ENCODE measurements at regions not wholly inside any gene's neighbourhood (a gene's known extent, or its start where the extent isn't known, plus 50 kb on each side); places are given as distances from the start of the nearest gene placed in this dataset.
"Not testable (repeated sequence)": the region's sequence is repeated elsewhere in the genome, so short reads cannot be mapped to it uniquely, and the experiment has no call there.

DNA sequence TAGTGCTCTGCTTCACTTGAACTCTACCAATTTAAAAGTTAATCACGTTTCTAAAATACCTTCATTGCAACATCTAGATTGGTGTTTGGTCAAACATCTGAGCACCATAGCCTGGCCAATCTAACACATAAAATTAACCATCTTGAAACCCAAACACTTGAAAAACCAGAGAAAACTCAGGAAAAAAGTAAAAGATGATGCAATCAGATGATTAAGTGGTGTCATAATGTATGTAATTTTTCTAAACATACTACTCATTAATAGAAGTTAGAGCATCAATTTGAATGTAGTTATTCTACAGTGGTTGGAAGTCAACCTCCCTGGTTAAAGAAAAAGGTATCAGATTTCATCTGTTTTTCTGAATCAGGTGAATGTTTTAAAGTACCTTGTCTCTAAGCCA, 228.6 kb upstream of the ID4 start:
- Histone ChIP-seq H3K9me2 (ENCODE audit: insufficient read depth, low read length) (no peaks in the 10 kb centered on the region), H3F3A (ENCODE audit: insufficient read depth, low read length, poor library complexity, severe bottlenecking) (peaks cover 5% of the 10 kb centered on the region), H3K27ac (ENCODE audit: low read length) (peak overlapping the region; percentile 83), H4K20me1 (ENCODE audit: insufficient read depth) (no peaks in the 10 kb centered on the region), H3K27me3 (ENCODE audit: insufficient read depth, low read depth, low read length) (no peaks in the 10 kb centered on the region), H2AFZ (ENCODE audit: low read depth, low read length) (no peak overlapping the region), H3K4me2 (ENCODE audit: low read length) (no peak overlapping the region), H3K79me2 (replicated peaks; ENCODE audit: insufficient read depth, low read length) (no peaks in the 10 kb centered on the region), H3K9me3 (ENCODE audit: low read length) (no peaks in the 10 kb centered on the region), H3K36me3 (ENCODE audit: insufficient read depth, low read length) (no peaks in the 10 kb centered on the region), H3K9ac (ENCODE audit: low read length) (no peak overlapping the region), H3K4me3 (ENCODE audit: low read length) (no peak overlapping the region)
- TF ChIP-seq RAD21 (conservative IDR thresholded peaks at IDR 0.05) (no peak), SMC3 (conservative IDR thresholded peaks at IDR 0.05; ENCODE audit: poor library complexity) (no peak), POLR2AphosphoS5 (IDR thresholded peaks at IDR 0.05) (no peak), MXI1 (conservative IDR thresholded peaks at IDR 0.05; ENCODE audit: poor library complexity, severe bottlenecking) (no peak), EP300 (conservative IDR thresholded peaks at IDR 0.05; ENCODE audit: poor library complexity, severe bottlenecking) (no peak)
- TF ChIP-seq, protein P1, sequence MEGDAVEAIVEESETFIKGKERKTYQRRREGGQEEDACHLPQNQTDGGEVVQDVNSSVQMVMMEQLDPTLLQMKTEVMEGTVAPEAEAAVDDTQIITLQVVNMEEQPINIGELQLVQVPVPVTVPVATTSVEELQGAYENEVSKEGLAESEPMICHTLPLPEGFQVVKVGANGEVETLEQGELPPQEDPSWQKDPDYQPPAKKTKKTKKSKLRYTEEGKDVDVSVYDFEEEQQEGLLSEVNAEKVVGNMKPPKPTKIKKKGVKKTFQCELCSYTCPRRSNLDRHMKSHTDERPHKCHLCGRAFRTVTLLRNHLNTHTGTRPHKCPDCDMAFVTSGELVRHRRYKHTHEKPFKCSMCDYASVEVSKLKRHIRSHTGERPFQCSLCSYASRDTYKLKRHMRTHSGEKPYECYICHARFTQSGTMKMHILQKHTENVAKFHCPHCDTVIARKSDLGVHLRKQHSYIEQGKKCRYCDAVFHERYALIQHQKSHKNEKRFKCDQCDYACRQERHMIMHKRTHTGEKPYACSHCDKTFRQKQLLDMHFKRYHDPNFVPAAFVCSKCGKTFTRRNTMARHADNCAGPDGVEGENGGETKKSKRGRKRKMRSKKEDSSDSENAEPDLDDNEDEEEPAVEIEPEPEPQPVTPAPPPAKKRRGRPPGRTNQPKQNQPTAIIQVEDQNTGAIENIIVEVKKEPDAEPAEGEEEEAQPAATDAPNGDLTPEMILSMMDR (IDR thresholded peaks at IDR 0.05; ENCODE audit: poor library complexity, severe bottlenecking) = no peak

DNA sequence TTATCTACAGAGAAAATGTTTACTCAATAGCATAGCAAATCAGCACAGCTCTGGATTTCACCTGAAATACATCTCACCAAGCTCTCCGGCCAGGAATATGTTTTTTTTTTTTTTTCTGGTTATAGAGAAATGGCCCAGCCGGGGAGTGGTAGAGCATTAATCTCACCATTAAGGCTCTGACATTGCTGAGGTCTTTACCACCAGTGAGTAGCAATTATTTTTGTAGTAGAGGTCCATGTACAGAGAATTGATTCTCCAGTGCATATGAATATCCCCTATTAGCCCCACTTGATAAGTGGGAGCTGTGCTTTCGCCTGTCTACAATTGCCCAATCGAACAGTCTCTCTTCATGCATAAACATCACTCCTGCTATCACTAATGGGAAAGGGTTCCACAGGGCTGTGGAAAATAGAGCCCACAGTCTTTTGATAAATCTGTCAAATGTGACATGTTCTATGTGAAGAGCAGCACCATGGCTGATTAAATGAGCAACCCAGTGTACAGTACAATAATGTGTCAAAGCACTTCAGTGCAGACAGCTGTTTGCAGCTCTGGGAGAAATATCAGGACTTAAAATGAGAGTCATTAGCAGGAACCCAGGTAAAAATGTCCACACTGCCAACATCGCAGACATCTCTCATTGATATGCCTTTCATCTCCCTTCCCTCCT, 227.1 kb upstream of the ID4 start:
- H3K36me3 ChIP-seq (ENCODE audit: insufficient read depth, low read length) = no peaks in the 10 kb centered on the region
- H3K27ac ChIP-seq (ENCODE audit: low read length) = peak overlapping the region; percentile 83
- H3K4me3 ChIP-seq (ENCODE audit: low read length) = peak overlapping the region; percentile 49
- H3K79me2 ChIP-seq (replicated peaks; ENCODE audit: insufficient read depth, low read length) = no peaks in the 10 kb centered on the region
- H3K4me2 ChIP-seq (ENCODE audit: low read length) = peak overlapping the region; percentile 27
- no peaks in the 10 kb centered on the region for H3K9me2 ChIP-seq (ENCODE audit: insufficient read depth, low read length)
- no peaks in the 10 kb centered on the region for H4K20me1 ChIP-seq (ENCODE audit: insufficient read depth)
- H2AFZ ChIP-seq (ENCODE audit: low read depth, low read length) = no peak overlapping the region
- peak overlapping the region; percentile 44 for H3K9ac ChIP-seq (ENCODE audit: low read length)
- no peaks in the 10 kb centered on the region for H3K27me3 ChIP-seq (ENCODE audit: insufficient read depth, low read depth, low read length)
- peaks cover 2% of the 10 kb centered on the region for H3K9me3 ChIP-seq (ENCODE audit: low read length)
- peak; percentile 89 for TF ChIP-seq POLR2AphosphoS5 (IDR thresholded peaks at IDR 0.05)
- peak; percentile 36 for TF ChIP-seq RAD21 (conservative IDR thresholded peaks at IDR 0.05)
- TF ChIP-seq, protein P1 (IDR thresholded peaks at IDR 0.05; ENCODE audit: poor library complexity, severe bottlenecking) = no peak
- no peak for TF ChIP-seq TAF1 (IDR thresholded peaks at IDR 0.05; ENCODE audit: low read depth)
- TF ChIP-seq EP300 (conservative IDR thresholded peaks at IDR 0.05; ENCODE audit: poor library complexity, severe bottlenecking) = peak; percentile 98
- no peak for TF ChIP-seq MXI1 (conservative IDR thresholded peaks at IDR 0.05; ENCODE audit: poor library complexity, severe bottlenecking)
- TF ChIP-seq SMC3 (conservative IDR thresholded peaks at IDR 0.05; ENCODE audit: poor library complexity) = peak; percentile 33
- H3F3A ChIP-seq (ENCODE audit: insufficient read depth, low read length, poor library complexity, severe bottlenecking) = peaks cover 5% of the 10 kb centered on the region

DNA sequence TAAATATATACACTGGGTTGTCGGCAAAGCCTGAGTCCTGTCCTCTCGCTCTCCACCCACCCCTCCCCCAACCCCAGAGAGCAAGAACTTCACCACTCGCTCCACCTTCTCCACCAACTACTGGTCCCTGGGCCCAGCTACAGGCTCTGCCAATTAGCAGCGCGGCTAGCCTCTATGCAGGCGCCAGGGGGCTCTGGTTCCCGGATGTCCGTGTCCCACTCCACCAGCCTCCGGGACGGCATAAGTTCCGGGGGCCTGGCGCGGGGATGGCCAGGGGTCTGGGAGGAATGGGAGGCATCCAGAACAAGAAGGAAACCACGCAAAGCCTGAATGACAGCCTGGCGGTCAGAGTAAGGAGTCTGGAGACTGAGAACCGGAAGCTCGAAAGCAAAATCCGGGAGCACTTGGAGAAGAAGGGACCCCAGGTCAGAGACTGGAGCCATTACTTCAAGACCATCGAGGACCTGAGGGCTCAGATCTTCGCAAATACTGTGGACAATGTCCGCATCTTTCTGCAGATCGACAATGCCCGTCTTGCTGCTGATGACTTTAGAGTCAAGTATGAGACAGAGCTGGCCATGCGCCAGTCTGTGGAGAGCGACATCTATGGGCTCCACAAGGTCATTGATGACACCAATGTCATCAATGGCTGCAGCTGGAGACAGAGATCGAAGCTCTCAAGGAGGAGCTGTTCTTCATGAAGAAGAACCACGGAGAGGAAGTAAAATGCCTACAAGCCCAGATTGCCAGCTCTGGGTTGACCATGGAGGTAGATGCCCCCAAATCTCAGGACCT, 224.3 kb upstream of the ID4 start:
- not testable (repeated sequence) for H3K9ac ChIP-seq (ENCODE audit: low read length); H3K9me3 ChIP-seq (ENCODE audit: low read length); H3K9me2 ChIP-seq (ENCODE audit: insufficient read depth, low read length); H4K20me1 ChIP-seq (ENCODE audit: insufficient read depth); H2AFZ ChIP-seq (ENCODE audit: low read depth, low read length); H3K4me3 ChIP-seq (ENCODE audit: low read length); H3K79me2 ChIP-seq (replicated peaks; ENCODE audit: insufficient read depth, low read length); H3K4me2 ChIP-seq (ENCODE audit: low read length); H3K27me3 ChIP-seq (ENCODE audit: insufficient read depth, low read depth, low read length); H3K27ac ChIP-seq (ENCODE audit: low read length); H3K36me3 ChIP-seq (ENCODE audit: insufficient read depth, low read length); H3F3A ChIP-seq (ENCODE audit: insufficient read depth, low read length, poor library complexity, severe bottlenecking)
